ENCODE measurements at regions not wholly inside any gene's neighbourhood (a gene's known extent, or its start where the extent isn't known, plus 50 kb on each side); places are given as distances from the start of the nearest gene placed in this dataset.
"Not testable (repeated sequence)": the region's sequence is repeated elsewhere in the genome, so short reads cannot be mapped to it uniquely, and the experiment has no call there.

DNA sequence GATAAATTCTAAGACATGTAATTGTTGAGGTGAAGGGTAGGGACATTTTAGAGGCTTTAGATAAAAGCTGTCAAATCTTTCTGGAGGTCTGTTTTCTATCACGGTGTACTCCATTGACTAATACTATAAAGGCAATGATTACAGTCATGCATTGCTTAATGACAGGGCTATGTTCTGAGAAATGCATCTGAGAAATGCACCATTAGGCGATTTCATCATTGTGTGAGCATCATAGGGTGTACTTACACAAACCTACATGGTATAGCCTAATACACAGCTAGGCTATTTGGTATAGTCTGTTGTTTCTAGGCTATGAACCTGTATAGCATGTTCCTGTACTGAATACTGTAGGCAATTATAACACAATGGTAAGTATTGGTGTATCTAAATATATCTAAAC is 71.3 kb upstream of the FYN start:
- in situ Hi-C loops (cut with MboI; ENCODE audit: low pct_ligation_motif_present in 1 of 4, low pct_unique_long_range_greater_than_20kb in 1 of 4, low sequenced_read_pairs in 3 of 4): no loop called here
- H3K4me1 ChIP-seq: no peaks in the 10 kb centered on the region
- H3K4me3 ChIP-seq: no peak overlapping the region
- no peaks in the 10 kb centered on the region for H3K9me3 ChIP-seq
- intact Hi-C loops (cut with DNase I; ENCODE audit: low total_unique reads): no loop called here
- TF ChIP-seq POLR2AphosphoS5 (IDR thresholded peaks at IDR 0.05): no peak
- no peak for TF ChIP-seq EP300 (IDR thresholded peaks at IDR 0.05; ENCODE audit: low read depth)
- no peak for TF ChIP-seq POLR2A (IDR thresholded peaks at IDR 0.05)
- no peak for TF ChIP-seq CTCF (IDR thresholded peaks at IDR 0.05)
- no peak overlapping the region for H3K27ac ChIP-seq
- H3K36me3 ChIP-seq: no peaks in the 10 kb centered on the region
- no peak for DNase-seq
- WGBS, 2 donors (ENCODE audit: low coverage in 1 of 2): 69 to 79% methylated on average over 2 of the region's 2 CpGs
- H3K27me3 ChIP-seq: no peaks in the 10 kb centered on the region

DNA sequence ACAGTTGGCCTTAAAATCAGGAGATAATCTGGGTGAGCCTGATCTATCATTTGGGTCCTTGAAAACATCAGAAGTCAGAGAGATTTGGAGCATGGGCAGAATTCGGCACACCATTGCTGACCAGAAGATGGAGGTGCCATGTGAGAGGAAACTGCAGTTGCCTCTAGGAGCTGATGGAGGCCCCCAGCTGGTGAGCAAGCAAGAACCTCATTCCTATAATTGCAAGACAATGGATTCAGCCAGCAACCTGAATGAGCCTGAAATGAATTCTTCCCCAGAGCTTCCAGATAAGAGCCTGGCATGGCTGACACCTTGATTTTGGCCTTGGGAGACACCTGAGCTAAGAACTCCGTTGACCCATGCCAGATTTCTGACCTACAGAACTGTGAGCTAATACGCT is 76.3 kb upstream of the FYN start:
- 73 to 83% methylated on average over 2 to 3 of the region's 3 CpGs for WGBS, 2 donors (ENCODE audit: low coverage in 1 of 2)
- no peak overlapping the region for H3K27ac ChIP-seq
- no peak for DNase-seq
- in situ Hi-C loops (cut with MboI; ENCODE audit: low pct_ligation_motif_present in 1 of 4, low pct_unique_long_range_greater_than_20kb in 1 of 4, low sequenced_read_pairs in 3 of 4): no loop called here
- no peaks in the 10 kb centered on the region for H3K4me1 ChIP-seq
- H3K4me3 ChIP-seq: no peak overlapping the region
- no peaks in the 10 kb centered on the region for H3K9me3 ChIP-seq
- H3K36me3 ChIP-seq: no peaks in the 10 kb centered on the region
- no peaks in the 10 kb centered on the region for H3K27me3 ChIP-seq
- TF ChIP-seq POLR2A (IDR thresholded peaks at IDR 0.05) (no peak), CTCF (IDR thresholded peaks at IDR 0.05) (no peak), EP300 (IDR thresholded peaks at IDR 0.05; ENCODE audit: low read depth) (no peak), POLR2AphosphoS5 (IDR thresholded peaks at IDR 0.05) (no peak)
- intact Hi-C loops (cut with DNase I; ENCODE audit: low total_unique reads): no loop called here

GRCh38 chr6:111949984-111950383 is 76.7 kb upstream of the FYN start:
- intact Hi-C loops (cut with DNase I; ENCODE audit: low total_unique reads); H3K27me3 ChIP-seq; H3K9me3 ChIP-seq; DNase-seq; H3K27ac ChIP-seq; H3K4me1 ChIP-seq; H3K36me3 ChIP-seq; in situ Hi-C loops (cut with MboI; ENCODE audit: low pct_ligation_motif_present in 1 of 4, low pct_unique_long_range_greater_than_20kb in 1 of 4, low sequenced_read_pairs in 3 of 4); H3K4me3 ChIP-seq: not testable (repeated sequence)
- 61% methylated on average over 3 of the region's 3 CpGs; no CpG with 5 or more reads in 1 of the 2 donors for WGBS, 2 donors (ENCODE audit: low coverage in 1 of 2)

DNA sequence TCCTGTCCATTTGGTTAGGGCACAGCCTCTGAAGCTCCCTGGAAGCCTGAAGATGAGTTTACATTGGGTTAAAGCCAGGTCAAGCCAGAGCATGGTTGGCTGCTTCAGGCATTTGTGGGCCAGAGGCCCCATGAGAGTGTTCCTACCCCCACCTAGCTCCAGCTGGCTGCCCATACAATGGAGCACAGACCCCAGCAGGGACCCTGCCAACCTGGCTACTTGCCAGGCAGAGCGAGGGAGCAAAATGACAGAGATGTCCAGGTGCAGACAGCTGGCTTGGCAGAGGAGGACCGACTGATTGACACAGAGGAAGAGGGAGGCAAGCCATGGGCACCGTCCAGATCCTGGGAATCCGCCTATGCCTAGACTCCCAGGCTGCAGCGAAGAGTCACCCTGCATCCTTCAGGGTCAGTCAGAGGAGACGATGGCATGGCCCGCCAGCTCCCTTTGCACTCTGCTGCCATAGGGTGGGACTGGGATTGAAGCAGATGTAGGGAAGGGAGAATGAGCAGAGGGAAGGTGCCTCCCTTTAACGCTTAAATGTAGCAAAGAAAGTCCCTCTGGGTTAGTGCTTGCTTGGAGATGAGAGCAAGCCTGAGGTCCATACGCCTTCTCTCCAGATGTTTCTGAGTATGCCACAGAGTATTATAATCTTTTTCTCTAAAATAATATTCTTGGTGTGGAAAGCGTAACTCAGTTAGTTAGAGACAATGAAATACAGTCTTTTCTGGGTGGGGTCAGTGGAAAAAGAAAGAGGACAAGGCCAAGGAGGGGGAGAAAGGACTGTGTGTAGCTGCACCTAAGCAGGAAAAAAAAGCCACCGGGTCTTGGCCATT is 77.6 kb upstream of the FYN start:
- H3K27me3 ChIP-seq: no peaks in the 10 kb centered on the region
- WGBS, 2 donors (ENCODE audit: low coverage in 1 of 2): 88 to 95% methylated on average over 3 to 11 of the region's 11 CpGs
- no peak overlapping the region for H3K27ac ChIP-seq
- intact Hi-C loops (cut with DNase I; ENCODE audit: low total_unique reads) (no loop called here), in situ Hi-C loops (cut with MboI; ENCODE audit: low pct_ligation_motif_present in 1 of 4, low pct_unique_long_range_greater_than_20kb in 1 of 4, low sequenced_read_pairs in 3 of 4) (no loop called here)
- H3K9me3 ChIP-seq: no peaks in the 10 kb centered on the region
- no peak for DNase-seq
- H3K36me3 ChIP-seq: no peaks in the 10 kb centered on the region
- no peak overlapping the region for H3K4me3 ChIP-seq
- no peaks in the 10 kb centered on the region for H3K4me1 ChIP-seq
- TF ChIP-seq POLR2A (IDR thresholded peaks at IDR 0.05) (no peak), POLR2AphosphoS5 (IDR thresholded peaks at IDR 0.05) (no peak), CTCF (IDR thresholded peaks at IDR 0.05) (no peak), EP300 (IDR thresholded peaks at IDR 0.05; ENCODE audit: low read depth) (no peak)

Measured in transverse colon (tissue), 4 donors.